Bronchial epithelial cell (primary cell): ENCODE measurements at regions not wholly inside any gene's neighbourhood (a gene's known extent, or its start where the extent isn't known, plus 50 kb on each side); places are given as distances from the start of the nearest gene placed in this dataset.

Experiments used
- DNase-seq: peaks from one replicate; pipeline ENCODE4 v3.0.0-alpha.2; 2010; ENCODE audit warnings: low read depth
- FAIRE-seq: peaks from 2 replicates; lab custom pipeline; 2011; peaks lifted over from hg19 to GRCh38; lab: Jason Lieb, UNC
- H3K27me3 ChIP-seq: 2 replicates; pipeline ENCODE4 v1.5.1; 2011; ENCODE audit warnings: low read length; ENCODE audit not compliant: control insufficient read depth, insufficient read depth
- H3K36me3 ChIP-seq: 2 replicates; pipeline ENCODE4 v1.5.1; 2011; ENCODE audit warnings: low read length; ENCODE audit not compliant: control insufficient read depth, insufficient read depth
- H3K4me3 ChIP-seq: 2 replicates; pipeline ENCODE4 v1.5.1; 2011; ENCODE audit warnings: mild to moderate bottlenecking, low read depth, low read length, control low read depth
- TF ChIP-seq, protein P1 (sequence below): IDR thresholded peaks from 2 replicates; pipeline ENCODE4 v1.5.1; 2011; ENCODE audit warnings: mild to moderate bottlenecking, moderate library complexity, low read length, control low read depth, inconsistent platforms; ENCODE audit not compliant: insufficient read depth, severe bottlenecking

DNA sequence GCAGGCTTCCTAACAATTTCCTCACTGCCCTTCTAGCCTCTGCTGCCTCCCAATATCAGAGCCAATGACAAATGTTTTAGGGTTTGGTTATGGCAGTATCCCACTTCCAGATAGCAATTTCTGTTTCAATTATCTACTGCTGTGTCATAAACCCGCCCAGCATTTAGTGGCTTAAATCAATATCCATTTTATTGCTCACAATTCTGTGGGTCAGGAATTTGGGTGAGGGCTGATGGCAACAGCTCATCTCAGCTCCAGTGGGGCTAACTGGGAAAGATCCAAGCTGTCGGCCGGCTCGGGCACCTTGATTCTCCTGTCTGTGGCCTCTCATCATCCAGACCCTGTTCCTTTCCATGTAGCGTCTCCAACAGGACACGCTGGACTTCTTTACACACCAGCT, 85.3 kb upstream of the GOLGA8J start:
- FAIRE-seq = no peak
- Histone ChIP-seq H3K36me3 (no peaks in the 10 kb centered on the region), H3K4me3 (no peak overlapping the region), H3K27me3 (no peaks in the 10 kb centered on the region)
- no peak for DNase-seq
- TF ChIP-seq, protein P1, sequence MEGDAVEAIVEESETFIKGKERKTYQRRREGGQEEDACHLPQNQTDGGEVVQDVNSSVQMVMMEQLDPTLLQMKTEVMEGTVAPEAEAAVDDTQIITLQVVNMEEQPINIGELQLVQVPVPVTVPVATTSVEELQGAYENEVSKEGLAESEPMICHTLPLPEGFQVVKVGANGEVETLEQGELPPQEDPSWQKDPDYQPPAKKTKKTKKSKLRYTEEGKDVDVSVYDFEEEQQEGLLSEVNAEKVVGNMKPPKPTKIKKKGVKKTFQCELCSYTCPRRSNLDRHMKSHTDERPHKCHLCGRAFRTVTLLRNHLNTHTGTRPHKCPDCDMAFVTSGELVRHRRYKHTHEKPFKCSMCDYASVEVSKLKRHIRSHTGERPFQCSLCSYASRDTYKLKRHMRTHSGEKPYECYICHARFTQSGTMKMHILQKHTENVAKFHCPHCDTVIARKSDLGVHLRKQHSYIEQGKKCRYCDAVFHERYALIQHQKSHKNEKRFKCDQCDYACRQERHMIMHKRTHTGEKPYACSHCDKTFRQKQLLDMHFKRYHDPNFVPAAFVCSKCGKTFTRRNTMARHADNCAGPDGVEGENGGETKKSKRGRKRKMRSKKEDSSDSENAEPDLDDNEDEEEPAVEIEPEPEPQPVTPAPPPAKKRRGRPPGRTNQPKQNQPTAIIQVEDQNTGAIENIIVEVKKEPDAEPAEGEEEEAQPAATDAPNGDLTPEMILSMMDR = no peak

DNA sequence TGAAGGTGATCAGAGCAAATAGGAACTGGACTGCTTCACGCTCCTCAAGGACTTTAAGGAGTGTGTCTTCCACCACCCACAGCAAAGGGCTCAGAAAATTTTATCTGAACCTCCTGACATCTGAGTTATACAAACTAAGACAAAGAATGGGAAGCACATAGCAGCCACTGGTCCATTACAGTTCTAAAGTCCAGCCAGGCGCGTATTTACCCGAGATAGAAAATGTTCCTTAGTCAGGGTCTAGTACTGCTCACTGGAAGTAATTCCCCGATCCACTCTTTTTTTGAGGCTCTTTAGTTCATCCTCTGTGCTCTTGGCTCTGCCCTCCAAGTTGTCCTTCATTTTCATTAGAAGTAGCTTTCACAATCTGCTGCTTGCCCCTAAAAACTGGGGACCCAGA, 88.5 kb upstream of the GOLGA8J start:
- TF ChIP-seq, protein P1 = no peak
- Histone ChIP-seq H3K36me3 (no peaks in the 10 kb centered on the region), H3K27me3 (peaks cover 2% of the 10 kb centered on the region), H3K4me3 (no peak overlapping the region)
- FAIRE-seq = no peak
- DNase-seq = no peak

DNA sequence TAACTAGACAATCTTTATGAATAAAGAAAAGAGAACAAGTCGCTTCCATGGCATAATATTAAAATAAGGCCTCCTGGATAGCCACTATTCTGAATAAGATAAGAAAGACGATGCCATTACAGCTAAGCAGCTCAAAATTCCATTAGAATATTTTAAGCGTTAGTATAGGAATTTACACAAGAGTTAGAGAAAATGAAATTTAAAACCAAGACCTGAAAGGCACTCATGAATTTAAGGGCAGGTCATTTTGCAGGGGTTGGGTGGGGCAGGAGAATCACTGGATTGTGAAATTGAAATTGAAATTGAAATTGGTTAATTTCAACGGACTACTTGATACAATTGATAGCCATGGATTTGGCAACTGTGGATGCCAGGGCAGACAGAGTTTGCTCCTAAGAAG, 91.8 kb upstream of the GOLGA8J start:
- H3K36me3 ChIP-seq = no peaks in the 10 kb centered on the region
- H3K27me3 ChIP-seq = peaks cover 2% of the 10 kb centered on the region
- TF ChIP-seq, protein P1 = no peak
- no peak for FAIRE-seq
- no peak for DNase-seq
- H3K4me3 ChIP-seq = no peak overlapping the region

DNA sequence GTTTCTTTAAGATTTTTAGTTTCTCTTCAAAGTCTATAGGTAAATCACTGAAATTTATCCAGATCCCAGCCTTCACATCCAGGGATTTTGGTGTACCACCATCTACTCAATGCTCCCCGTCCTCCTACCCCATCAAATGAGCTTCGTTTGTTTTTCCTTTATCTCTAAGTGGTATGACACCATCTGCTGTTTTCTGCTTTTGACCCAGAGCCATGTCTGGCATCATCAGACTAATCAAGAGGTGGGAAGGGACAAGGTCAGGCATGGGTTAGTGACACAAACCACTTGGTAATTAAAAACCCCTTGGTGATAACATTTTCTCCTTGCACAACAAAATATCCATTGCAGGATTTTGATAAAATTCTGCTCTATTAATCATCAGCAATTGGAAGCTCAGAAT, 92.7 kb upstream of the GOLGA8J start:
- no peak for DNase-seq
- TF ChIP-seq, protein P1 = no peak
- no peak overlapping the region for H3K4me3 ChIP-seq
- no peak for FAIRE-seq
- no peaks in the 10 kb centered on the region for H3K36me3 ChIP-seq
- peaks cover 2% of the 10 kb centered on the region for H3K27me3 ChIP-seq

DNA sequence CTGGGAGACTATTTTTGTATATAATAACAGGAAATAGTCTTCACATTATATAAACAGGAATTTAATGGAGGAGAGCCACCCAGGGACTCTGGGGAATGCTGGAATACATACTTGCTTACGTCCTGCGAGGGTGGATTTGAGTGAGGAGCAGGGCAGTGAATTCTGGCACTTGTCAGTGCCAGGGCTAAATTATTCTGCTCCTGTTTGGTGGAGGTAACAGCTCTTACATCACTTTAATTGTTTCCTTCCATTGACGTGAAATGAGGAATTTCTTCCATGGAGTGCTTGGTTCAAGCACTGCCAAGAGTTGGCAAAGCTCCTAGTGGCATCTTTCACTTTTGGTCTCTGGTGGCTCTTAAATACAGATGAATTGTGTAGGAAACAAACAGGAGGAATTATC, 94.1 kb upstream of the GOLGA8J start:
- Histone ChIP-seq H3K4me3 (no peak overlapping the region), H3K27me3 (peaks cover 2% of the 10 kb centered on the region), H3K36me3 (no peaks in the 10 kb centered on the region)
- FAIRE-seq = no peak
- no peak for DNase-seq
- TF ChIP-seq, protein P1 = no peak

DNA sequence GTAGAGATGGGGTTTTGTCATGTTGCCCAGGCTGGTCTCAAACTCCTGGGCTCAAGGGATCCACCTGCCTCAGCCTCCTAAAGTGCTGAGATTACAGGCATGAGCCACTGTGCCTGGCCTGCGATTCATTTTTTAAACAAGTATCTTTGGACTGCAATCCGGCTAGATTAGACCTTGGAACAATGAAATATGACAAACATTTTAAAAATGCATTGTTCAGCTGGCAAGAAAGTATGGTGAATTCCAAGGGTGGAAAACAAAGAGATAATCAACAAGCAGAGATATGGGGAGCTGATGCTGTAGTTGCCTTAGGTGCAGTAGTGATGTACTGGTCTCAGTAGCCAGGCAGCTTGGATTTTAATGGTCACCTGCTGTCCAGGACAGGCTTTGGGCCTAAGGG, 95.8 kb upstream of the GOLGA8J start:
- no peak overlapping the region for H3K4me3 ChIP-seq
- TF ChIP-seq, protein P1 = no peak
- FAIRE-seq (no peak), DNase-seq (no peak)
- peaks cover 2% of the 10 kb centered on the region for H3K27me3 ChIP-seq
- H3K36me3 ChIP-seq = no peaks in the 10 kb centered on the region
